ENCODE measurements at regions not wholly inside any gene's neighbourhood (a gene's known extent, or its start where the extent isn't known, plus 50 kb on each side); places are given as distances from the start of the nearest gene placed in this dataset.

DNA sequence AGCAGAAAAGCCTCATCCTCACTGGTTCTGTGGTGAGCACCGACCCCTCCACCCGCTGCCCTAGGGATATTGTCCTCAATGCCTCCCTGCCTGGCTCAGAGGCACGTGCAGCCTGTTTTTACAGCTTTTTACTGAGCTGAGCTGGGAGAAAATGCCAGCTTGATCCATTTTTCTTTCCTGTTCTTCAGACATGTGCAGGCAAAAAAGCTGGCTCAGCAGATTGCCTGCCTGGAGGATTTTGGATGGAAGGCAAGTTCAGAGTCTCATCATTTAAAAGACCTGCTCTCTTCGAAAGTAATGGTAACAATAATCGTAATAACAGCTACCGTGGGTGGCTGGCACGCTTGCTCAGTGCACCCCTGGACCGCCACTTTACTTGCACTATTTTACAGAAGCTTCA lies 135.0 kb upstream of the SMIM23 start:
- CTCF ChIA-PET = no interaction called here
- POLR2A ChIA-PET = no interaction called here
- H3K27ac ChIP-seq (ENCODE audit: low read depth, low read length) = no peak overlapping the region
- Mint-ChIP-seq H3K36me3 (no peaks in the 10 kb centered on the region), H3K4me3 (no peak overlapping the region), H3K27ac (no peak overlapping the region), H3K9me3 (peaks cover 0 to 7% (median 0%) of the 10 kb centered on the region in 11 donors), H3K27me3 (peaks cover 4 to 14% (median 5%) of the 10 kb centered on the region in 5 donors), H3K4me1 (peaks cover 0 to 4% (median 0%) of the 10 kb centered on the region in 7 donors)
- intact Hi-C loops (cut with micrococcal nuclease) = no loop called here
- H3K9me3 ChIP-seq (ENCODE audit: control insufficient read depth in 2 of 3, low read length in 3 of 3) = no peaks in the 10 kb centered on the region
- ATAC-seq (no peak), DNase-seq (no peak)
- H3K36me3 ChIP-seq (ENCODE audit: control insufficient read depth in 2 of 3, insufficient read depth in 3 of 3, low read length in 3 of 3) = no peaks in the 10 kb centered on the region
- H3K27me3 ChIP-seq (ENCODE audit: control insufficient read depth in 2 of 2, insufficient read depth in 2 of 2, low read length in 2 of 2) = no peaks in the 10 kb centered on the region
- no peak overlapping the region for H3K4me3 ChIP-seq (ENCODE audit: low read length)
- no peaks in the 10 kb centered on the region for H3K4me1 ChIP-seq (ENCODE audit: control insufficient read depth in 2 of 2, insufficient read depth in 2 of 2, low read length in 2 of 2)

DNA sequence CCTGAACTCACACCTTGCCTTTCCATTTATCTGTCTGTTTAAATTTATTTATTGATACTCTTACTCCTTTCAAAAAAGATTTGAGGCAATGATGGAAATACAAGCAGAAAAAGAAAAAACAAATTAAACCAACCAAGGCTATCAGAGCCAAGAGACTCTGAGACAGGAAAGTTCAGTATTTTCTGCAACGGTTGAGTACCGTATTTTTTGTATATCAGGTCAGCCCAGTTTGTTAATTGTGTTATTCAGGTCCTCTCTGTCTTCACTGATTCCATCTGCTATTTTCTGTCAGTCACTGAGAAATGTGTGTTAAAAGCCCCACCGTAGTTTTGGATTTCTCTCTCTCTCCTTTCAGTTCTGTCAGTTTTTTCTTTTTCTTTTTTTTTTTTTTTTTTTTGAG lies 134.5 kb upstream of the SMIM23 start:
- Histone ChIP-seq H3K4me1 (ENCODE audit: control insufficient read depth in 2 of 2, insufficient read depth in 2 of 2, low read length in 2 of 2) (no peaks in the 10 kb centered on the region), H3K9me3 (ENCODE audit: control insufficient read depth in 2 of 3, low read length in 3 of 3) (no peaks in the 10 kb centered on the region), H3K27me3 (ENCODE audit: control insufficient read depth in 2 of 2, insufficient read depth in 2 of 2, low read length in 2 of 2) (no peaks in the 10 kb centered on the region), H3K36me3 (ENCODE audit: control insufficient read depth in 2 of 3, insufficient read depth in 3 of 3, low read length in 3 of 3) (no peaks in the 10 kb centered on the region), H3K4me3 (ENCODE audit: low read length) (no peak overlapping the region), H3K27ac (ENCODE audit: low read depth, low read length) (no peak overlapping the region)
- Mint-ChIP-seq H3K4me3 (no peak overlapping the region), H3K9me3 (peaks cover 0 to 7% (median 0%) of the 10 kb centered on the region in 11 donors), H3K27ac (no peak overlapping the region), H3K4me1 (peaks cover 0 to 2% (median 0%) of the 10 kb centered on the region in 7 donors), H3K27me3 (peaks cover 4 to 9% (median 5%) of the 10 kb centered on the region in 5 donors), H3K36me3 (no peaks in the 10 kb centered on the region)
- intact Hi-C loops (cut with micrococcal nuclease) = no loop called here
- ATAC-seq (no peak), DNase-seq (no peak)
- ChIA-PET CTCF (no interaction called here), POLR2A (no interaction called here)

DNA sequence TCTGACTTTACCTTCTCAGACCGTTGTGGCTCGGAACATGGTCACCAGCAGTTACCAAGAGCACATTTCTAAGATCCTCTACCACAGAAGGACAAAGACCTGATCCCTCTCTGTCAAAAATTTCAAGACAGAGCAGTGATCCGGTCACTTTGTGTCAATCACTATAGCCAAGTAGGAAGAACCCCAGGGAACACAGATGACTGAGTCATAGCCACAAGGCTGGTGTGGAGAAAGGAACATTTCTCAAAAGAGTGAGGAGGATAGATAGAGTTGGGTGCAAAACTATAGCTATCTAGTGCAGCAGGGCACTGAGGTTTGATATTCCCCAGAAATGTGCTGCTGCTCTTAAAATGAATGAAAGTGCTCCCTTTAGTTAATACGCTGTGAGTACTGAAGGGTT lies 130.7 kb upstream of the SMIM23 start:
- ChIA-PET CTCF (no interaction called here), POLR2A (no interaction called here)
- peaks cover 0 to 7% (median 0%) of the 10 kb centered on the region in 11 donors for H3K9me3 Mint-ChIP-seq
- Histone ChIP-seq H3K36me3 (ENCODE audit: control insufficient read depth in 2 of 3, insufficient read depth in 3 of 3, low read length in 3 of 3) (no peaks in the 10 kb centered on the region), H3K27ac (ENCODE audit: low read depth, low read length) (no peak overlapping the region), H3K27me3 (ENCODE audit: control insufficient read depth in 2 of 2, insufficient read depth in 2 of 2, low read length in 2 of 2) (no peaks in the 10 kb centered on the region), H3K4me3 (ENCODE audit: low read length) (no peak overlapping the region), H3K9me3 (ENCODE audit: control insufficient read depth in 2 of 3, low read length in 3 of 3) (no peaks in the 10 kb centered on the region), H3K4me1 (ENCODE audit: control insufficient read depth in 2 of 2, insufficient read depth in 2 of 2, low read length in 2 of 2) (no peaks in the 10 kb centered on the region)
- no peaks in the 10 kb centered on the region for H3K36me3 Mint-ChIP-seq
- peaks cover 0 to 5% (median 4%) of the 10 kb centered on the region in 5 donors for H3K27me3 Mint-ChIP-seq
- no peak overlapping the region for H3K4me3 Mint-ChIP-seq
- H3K4me1 Mint-ChIP-seq = no peaks in the 10 kb centered on the region
- ATAC-seq (no peak), DNase-seq (no peak)
- H3K27ac Mint-ChIP-seq = no peak overlapping the region
- intact Hi-C loops (cut with micrococcal nuclease) = no loop called here

DNA sequence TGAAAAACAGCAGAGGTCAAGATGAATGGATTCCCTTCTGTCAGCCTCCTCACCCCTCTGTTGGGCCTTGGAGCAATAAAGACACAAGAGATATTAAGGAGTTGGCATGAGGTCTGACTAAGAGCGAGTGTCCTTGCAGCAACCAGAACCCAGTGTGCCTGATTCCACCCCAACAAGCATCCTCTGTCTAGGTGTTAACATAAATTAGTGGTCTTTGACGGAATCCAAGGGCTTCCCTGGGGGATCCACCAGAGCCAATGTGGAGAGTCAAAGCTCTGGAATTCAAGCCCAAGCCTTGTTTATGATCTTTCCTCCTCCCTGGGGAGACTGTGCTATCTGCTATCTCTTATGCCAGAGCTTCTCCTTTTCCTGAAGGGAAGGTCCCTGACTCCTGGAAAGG lies 128.1 kb upstream of the SMIM23 start:
- Mint-ChIP-seq H3K27me3 (peaks cover 0 to 5% (median 4%) of the 10 kb centered on the region in 5 donors), H3K36me3 (no peaks in the 10 kb centered on the region), H3K27ac (no peak overlapping the region), H3K4me1 (no peaks in the 10 kb centered on the region), H3K4me3 (no peak overlapping the region), H3K9me3 (peaks cover 0 to 7% (median 0%) of the 10 kb centered on the region in 11 donors)
- Histone ChIP-seq H3K27ac (ENCODE audit: low read depth, low read length) (no peak overlapping the region), H3K4me1 (ENCODE audit: control insufficient read depth in 2 of 2, insufficient read depth in 2 of 2, low read length in 2 of 2) (no peaks in the 10 kb centered on the region), H3K4me3 (ENCODE audit: low read length) (no peak overlapping the region), H3K27me3 (ENCODE audit: control insufficient read depth in 2 of 2, insufficient read depth in 2 of 2, low read length in 2 of 2) (no peaks in the 10 kb centered on the region), H3K36me3 (ENCODE audit: control insufficient read depth in 2 of 3, insufficient read depth in 3 of 3, low read length in 3 of 3) (no peaks in the 10 kb centered on the region), H3K9me3 (ENCODE audit: control insufficient read depth in 2 of 3, low read length in 3 of 3) (no peaks in the 10 kb centered on the region)
- DNase-seq (no peak), ATAC-seq (no peak)
- CTCF ChIA-PET = no interaction called here
- POLR2A ChIA-PET = no interaction called here
- intact Hi-C loops (cut with micrococcal nuclease) = no loop called here

DNA sequence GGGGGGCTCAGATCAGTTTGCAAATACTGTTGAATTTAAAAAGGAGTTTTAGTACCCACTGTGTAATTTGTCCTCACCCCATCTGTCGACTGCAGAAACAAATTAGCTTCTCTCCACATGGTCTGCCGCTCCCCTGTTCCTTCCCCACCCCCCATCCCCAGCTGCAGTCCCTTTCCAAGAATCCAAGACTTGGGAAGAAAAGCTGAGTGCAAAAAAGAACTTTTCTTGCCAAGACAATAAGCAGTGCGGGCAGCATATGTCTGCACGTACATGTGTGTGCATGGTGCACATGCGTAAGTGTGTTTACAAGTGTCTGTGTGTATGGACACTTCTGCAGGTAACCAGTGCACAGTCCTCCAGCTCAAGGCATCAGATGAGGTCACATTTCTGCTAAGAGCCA lies 125.7 kb upstream of the SMIM23 start:
- ChIA-PET POLR2A (no interaction called here), CTCF (no interaction called here)
- DNase-seq (no peak), ATAC-seq (no peak)
- Mint-ChIP-seq H3K4me1 (no peaks in the 10 kb centered on the region), H3K27ac (no peak overlapping the region), H3K9me3 (peaks cover 0 to 4% (median 0%) of the 10 kb centered on the region in 11 donors), H3K27me3 (peaks cover 0 to 3% (median 0%) of the 10 kb centered on the region in 5 donors), H3K36me3 (no peaks in the 10 kb centered on the region), H3K4me3 (no peak overlapping the region)
- H3K27me3 ChIP-seq (ENCODE audit: control insufficient read depth in 2 of 2, insufficient read depth in 2 of 2, low read length in 2 of 2) = no peaks in the 10 kb centered on the region
- no peak overlapping the region for H3K4me3 ChIP-seq (ENCODE audit: low read length)
- no peak overlapping the region for H3K27ac ChIP-seq (ENCODE audit: low read depth, low read length)
- H3K36me3 ChIP-seq (ENCODE audit: control insufficient read depth in 2 of 3, insufficient read depth in 3 of 3, low read length in 3 of 3) = no peaks in the 10 kb centered on the region
- intact Hi-C loops (cut with micrococcal nuclease) = no loop called here
- no peaks in the 10 kb centered on the region for H3K9me3 ChIP-seq (ENCODE audit: control insufficient read depth in 2 of 3, low read length in 3 of 3)
- no peaks in the 10 kb centered on the region for H3K4me1 ChIP-seq (ENCODE audit: control insufficient read depth in 2 of 2, insufficient read depth in 2 of 2, low read length in 2 of 2)

DNA sequence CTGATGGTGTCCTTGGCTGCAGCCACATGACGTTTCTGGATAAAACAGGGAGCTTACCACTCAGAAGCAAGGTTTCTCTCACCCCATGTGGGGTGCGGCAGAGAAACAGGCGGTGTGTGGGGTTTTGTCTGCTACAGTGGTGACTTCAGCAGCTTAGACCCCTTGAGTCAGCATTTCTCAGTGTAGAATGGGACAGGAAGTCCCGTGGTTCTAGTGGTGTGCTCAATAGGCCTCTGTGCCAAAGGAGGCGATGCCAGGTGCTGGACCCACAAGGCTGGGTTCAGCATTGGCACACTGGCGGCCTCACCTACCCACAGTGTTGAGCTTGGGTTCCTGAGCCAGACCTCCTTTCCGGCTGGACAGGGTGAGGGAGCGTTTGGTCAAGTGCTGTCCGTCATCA lies 125.2 kb upstream of the SMIM23 start:
- Histone ChIP-seq H3K4me1 (ENCODE audit: control insufficient read depth in 2 of 2, insufficient read depth in 2 of 2, low read length in 2 of 2) (no peaks in the 10 kb centered on the region), H3K4me3 (ENCODE audit: low read length) (no peak overlapping the region), H3K36me3 (ENCODE audit: control insufficient read depth in 2 of 3, insufficient read depth in 3 of 3, low read length in 3 of 3) (no peaks in the 10 kb centered on the region), H3K9me3 (ENCODE audit: control insufficient read depth in 2 of 3, low read length in 3 of 3) (no peaks in the 10 kb centered on the region), H3K27ac (ENCODE audit: low read depth, low read length) (no peak overlapping the region), H3K27me3 (ENCODE audit: control insufficient read depth in 2 of 2, insufficient read depth in 2 of 2, low read length in 2 of 2) (no peaks in the 10 kb centered on the region)
- CTCF ChIA-PET = no interaction called here
- POLR2A ChIA-PET = no interaction called here
- DNase-seq (no peak), ATAC-seq (peak; percentile 32)
- intact Hi-C loops (cut with micrococcal nuclease) = no loop called here
- no peak overlapping the region for H3K4me3 Mint-ChIP-seq
- H3K27me3 Mint-ChIP-seq = peaks cover 0 to 1% (median 0%) of the 10 kb centered on the region in 5 donors
- peaks cover 0 to under 1% (median 0%) of the 10 kb centered on the region in 11 donors for H3K9me3 Mint-ChIP-seq
- H3K27ac Mint-ChIP-seq = no peak overlapping the region
- no peaks in the 10 kb centered on the region for H3K4me1 Mint-ChIP-seq
- no peaks in the 10 kb centered on the region for H3K36me3 Mint-ChIP-seq

DNA sequence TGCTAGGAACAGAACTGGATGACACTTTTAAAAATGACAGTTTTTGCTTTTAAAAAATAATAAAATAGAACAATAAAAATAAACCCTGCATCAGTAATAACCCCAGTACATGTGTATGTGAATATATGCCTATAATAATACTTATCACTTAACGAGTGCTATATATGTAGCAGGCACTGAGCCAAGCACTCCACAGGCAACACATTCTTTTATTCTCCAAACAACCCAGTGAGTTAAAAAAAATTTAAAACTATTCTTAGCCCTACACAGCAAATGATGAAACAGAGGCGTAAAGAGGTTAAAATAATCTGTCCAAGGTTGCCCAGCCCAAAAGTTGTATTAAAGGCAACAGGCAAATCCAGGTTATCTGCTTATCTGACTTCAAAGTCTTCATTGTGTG lies 124.5 kb upstream of the SMIM23 start:
- Histone ChIP-seq H3K4me1 (ENCODE audit: control insufficient read depth in 2 of 2, insufficient read depth in 2 of 2, low read length in 2 of 2) (no peaks in the 10 kb centered on the region), H3K36me3 (ENCODE audit: control insufficient read depth in 2 of 3, insufficient read depth in 3 of 3, low read length in 3 of 3) (no peaks in the 10 kb centered on the region), H3K4me3 (ENCODE audit: low read length) (no peak overlapping the region), H3K9me3 (ENCODE audit: control insufficient read depth in 2 of 3, low read length in 3 of 3) (no peaks in the 10 kb centered on the region), H3K27me3 (ENCODE audit: control insufficient read depth in 2 of 2, insufficient read depth in 2 of 2, low read length in 2 of 2) (no peaks in the 10 kb centered on the region), H3K27ac (ENCODE audit: low read depth, low read length) (no peak overlapping the region)
- Mint-ChIP-seq H3K27me3 (peaks cover 0 to 1% (median 0%) of the 10 kb centered on the region in 5 donors), H3K4me1 (no peaks in the 10 kb centered on the region), H3K36me3 (no peaks in the 10 kb centered on the region), H3K27ac (no peak overlapping the region), H3K9me3 (no peaks in the 10 kb centered on the region), H3K4me3 (no peak overlapping the region)
- intact Hi-C loops (cut with micrococcal nuclease) = no loop called here
- ATAC-seq (no peak), DNase-seq (no peak)
- ChIA-PET POLR2A (no interaction called here), CTCF (no interaction called here)
